ENCODE measurements at regions not wholly inside any gene's neighbourhood (a gene's known extent, or its start where the extent isn't known, plus 50 kb on each side); places are given as distances from the start of the nearest gene placed in this dataset.

GRCh38 chr1:218671573-218671972 lies 326.4 kb downstream of the TGFB2 start:
- 13% methylated on average over 5 of the region's 6 CpGs for WGBS (ENCODE audit: low lambda C conversion rate)

More at GRCh38 chr1:218671573-218671972, 326.4 kb downstream of the TGFB2 start:
- in situ Hi-C loops (cut with HindIII; ENCODE audit: extremely low pct_ligation_motif_present, low pct_unique_long_range_greater_than_20kb) (no loop called here), intact Hi-C loops (cut with micrococcal nuclease; ENCODE audit: unreplicated experiment) (no loop called here)
- H4K20me1 ChIP-seq (ENCODE audit: insufficient read depth, low read length): no peaks in the 10 kb centered on the region
- no peak overlapping the region for H3K4me3 ChIP-seq (replicated peaks in 1 of 3; ENCODE audit: insufficient read depth in 1 of 3, low read depth in 2 of 3, low read length in 3 of 3)
- FAIRE-seq: no peak
- no peak for DNase-seq (ENCODE audit: low spot score)
- H3K79me2 ChIP-seq (ENCODE audit: insufficient read depth, low read length): no peaks in the 10 kb centered on the region
- CTCF ChIA-PET (ENCODE audit: low intra/inter-chr PET ratio, low total read pairs): no interaction called here
- ATAC-seq: no peak
- TF ChIP-seq ZSCAN25 (CRISPR knock-in tag; IDR thresholded peaks at IDR 0.05) (no peak), MAX (IDR thresholded peaks at IDR 0.05) (no peak), ZKSCAN8 (CRISPR knock-in tag; IDR thresholded peaks at IDR 0.05; ENCODE audit: borderline replicate concordance) (no peak), HOXA5 (CRISPR knock-in tag; IDR thresholded peaks at IDR 0.05) (no peak), YEATS4 (CRISPR knock-in tag; IDR thresholded peaks at IDR 0.05; ENCODE audit: borderline replicate concordance) (no peak), TFE3 (CRISPR knock-in tag; IDR thresholded peaks at IDR 0.05) (no peak), PHF5A (CRISPR knock-in tag; IDR thresholded peaks at IDR 0.05; ENCODE audit: low read depth, unreplicated experiment) (no peak), ATF1 (CRISPR knock-in tag; IDR thresholded peaks at IDR 0.05) (no peak), CHD4 (IDR thresholded peaks at IDR 0.05; ENCODE audit: borderline replicate concordance, low read length) (no peak), PAX8 (CRISPR knock-in tag; IDR thresholded peaks at IDR 0.05; ENCODE audit: borderline replicate concordance) (no peak), NCOA1 (CRISPR knock-in tag; IDR thresholded peaks at IDR 0.05) (no peak), ATAD3A (CRISPR knock-in tag; IDR thresholded peaks at IDR 0.05) (no peak), MTF2 (CRISPR knock-in tag; IDR thresholded peaks at IDR 0.05; ENCODE audit: borderline replicate concordance) (no peak), KDM4B (CRISPR knock-in tag; IDR thresholded peaks at IDR 0.05) (no peak), TGIF2 (CRISPR knock-in tag; IDR thresholded peaks at IDR 0.05) (no peak)
- H2AFZ ChIP-seq (ENCODE audit: low read length): no peak overlapping the region
- POLR2A ChIA-PET: no interaction called here
- BruUV-seq (replicated peaks): no TSS peak
- H3K9me3 ChIP-seq (ENCODE audit: low read length): no peaks in the 10 kb centered on the region
- no peak overlapping the region for H3K9ac ChIP-seq (ENCODE audit: insufficient read depth, low read depth, low read length)
- H3K27me3 ChIP-seq (ENCODE audit: control insufficient read depth in 1 of 2, insufficient read depth in 2 of 2, low read length in 2 of 2): no peaks in the 10 kb centered on the region
- no peak overlapping the region for H3K4me2 ChIP-seq (ENCODE audit: low read depth, low read length)
- H3K27ac ChIP-seq (ENCODE audit: extremely low read length, insufficient read depth, low read length): no peak overlapping the region
- H3K4me1 ChIP-seq (ENCODE audit: insufficient read depth, low read length): no peaks in the 10 kb centered on the region
- H3K36me3 ChIP-seq (replicated peaks in 1 of 2; ENCODE audit: control insufficient read depth in 1 of 2, insufficient read depth in 2 of 2, low read length in 2 of 2): no peaks in the 10 kb centered on the region

Data from HepG2 (cell line).